PC-9 (cell line): ENCODE measurements at regions not wholly inside any gene's neighbourhood (a gene's known extent, or its start where the extent isn't known, plus 50 kb on each side); places are given as distances from the start of the nearest gene placed in this dataset.

ENCODE experiments used
- CTCF ChIP-seq: fragments of 200-600 bp; sonication (generic); conservative IDR thresholded peaks from 2 replicates; pipeline ENCODE4 v1.6.1; 2017; ENCODE audit warnings: mixed run types, antibody characterized with exemption, mild to moderate bottlenecking, moderate library complexity
- EZH2 ChIP-seq: fragments of 200-600 bp; sonication (generic); IDR thresholded peaks from 2 replicates; pipeline ENCODE4 v1.8.0; 2017; ENCODE audit warnings: antibody characterized with exemption, low read depth

GRCh38 chr2:166563894-166564293 lies 69.8 kb upstream of the SCN7A start:
- TF ChIP-seq CTCF (no peak), EZH2 (no peak)
